Subcutaneous abdominal adipose tissue (tissue), 5 donors: ENCODE measurements at regions not wholly inside any gene's neighbourhood (a gene's known extent, or its start where the extent isn't known, plus 50 kb on each side); places are given as distances from the start of the nearest gene placed in this dataset.
"Not testable (repeated sequence)": the region's sequence is repeated elsewhere in the genome, so short reads cannot be mapped to it uniquely, and the experiment has no call there.

Experiments used
- H3K27ac ChIP-seq: one replicate; pipeline ENCODE4 v1.7.0; 2013; ENCODE audit warnings: low read depth, mild to moderate bottlenecking, inconsistent platforms, low read length, moderate library complexity
- H3K27me3 ChIP-seq, 5 donors: one replicate each; pipeline ENCODE4 v1.7.0; 2013; ENCODE audit warnings: low read length in 5 of 5, inconsistent platforms in 1 of 5; ENCODE audit not compliant: control insufficient read depth in 5 of 5, insufficient read depth in 4 of 5
- H3K36me3 ChIP-seq, 5 donors: one replicate each; pipeline ENCODE4 v1.7.0; 2013; ENCODE audit warnings: low read length in 5 of 5; ENCODE audit not compliant: control insufficient read depth in 5 of 5, insufficient read depth in 5 of 5
- H3K4me1 ChIP-seq, 5 donors: one replicate each; pipeline ENCODE4 v1.7.0; 2013; ENCODE audit warnings: low read length in 5 of 5, mild to moderate bottlenecking in 3 of 5, moderate library complexity in 1 of 5; ENCODE audit not compliant: control insufficient read depth in 5 of 5, insufficient read depth in 5 of 5
- H3K4me3 ChIP-seq, 5 donors: one replicate each; pipeline ENCODE4 v1.7.0; 2013; ENCODE audit warnings: low read length in 5 of 5, low read depth in 1 of 5
- H3K9ac ChIP-seq, 5 donors: one replicate each; pipeline ENCODE4 v1.7.0; 2013; ENCODE audit warnings: low read length in 5 of 5, mild to moderate bottlenecking in 4 of 5, moderate library complexity in 3 of 5
- H3K9me3 ChIP-seq, 5 donors: one replicate each; pipeline ENCODE4 v1.7.0; 2013; ENCODE audit warnings: low read length in 5 of 5; ENCODE audit not compliant: control insufficient read depth in 5 of 5
- donor health status: healthy.
- donor health status: healthy.
- donor health status: healthy.
- donor health status: healthy.
- donor health status: healthy.

DNA sequence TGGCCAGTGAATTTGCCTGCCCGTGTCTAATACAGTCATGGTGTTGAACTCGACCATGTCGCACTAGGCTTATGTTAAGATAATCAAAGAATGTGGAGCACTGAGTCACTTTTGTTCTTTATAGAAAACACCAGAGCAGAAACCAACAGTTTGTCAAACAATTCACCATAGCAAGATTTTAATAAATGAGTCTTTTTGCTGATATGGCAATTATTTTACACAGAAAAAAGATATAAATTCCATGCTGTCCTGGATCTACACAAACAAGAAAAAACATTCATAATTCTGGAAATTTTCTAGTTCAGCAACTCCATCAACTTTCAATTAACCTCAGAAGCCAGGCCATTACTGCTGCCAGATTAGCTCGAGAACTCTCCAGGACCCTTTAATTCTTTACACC is 208.9 kb downstream of the ZNF608 start:
- H3K27ac ChIP-seq, result no peak overlapping the region
- H3K9me3 ChIP-seq, result peaks cover 0 to 3% (median 0%) of the 10 kb centered on the region in 5 donors
- peaks cover 0 to 17% (median 7%) of the 10 kb centered on the region in 5 donors for H3K4me1 ChIP-seq
- H3K36me3 ChIP-seq, result no peaks in the 10 kb centered on the region
- H3K9ac ChIP-seq, result no peak overlapping the region
- no peaks in the 10 kb centered on the region for H3K27me3 ChIP-seq
- no peak overlapping the region for H3K4me3 ChIP-seq

DNA sequence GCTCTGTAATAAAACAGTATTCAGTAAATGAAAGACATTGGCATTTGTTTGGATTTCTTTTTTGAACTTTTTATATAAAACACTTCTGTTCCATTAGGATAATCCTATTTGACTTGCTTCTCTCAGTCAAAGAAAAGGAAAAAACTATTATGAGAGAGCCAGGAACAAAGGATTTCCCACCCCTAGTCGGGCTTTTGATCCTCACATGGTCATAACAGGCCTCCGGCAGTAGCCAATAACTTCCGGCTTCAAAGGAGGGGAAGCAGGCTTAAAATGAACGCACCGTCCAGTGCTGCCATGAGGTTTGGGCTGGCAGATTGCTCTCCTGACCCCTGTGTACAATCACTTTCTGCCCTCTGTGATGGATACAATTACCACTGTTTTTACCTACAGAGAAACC is 209.3 kb downstream of the ZNF608 start:
- Histone ChIP-seq H3K36me3 (no peaks in the 10 kb centered on the region), H3K4me3 (no peak overlapping the region), H3K27me3 (no peaks in the 10 kb centered on the region), H3K9ac (no peak overlapping the region), H3K4me1 (peaks cover 0 to 17% (median 7%) of the 10 kb centered on the region in 5 donors), H3K27ac (no peak overlapping the region), H3K9me3 (peaks cover 0 to 3% (median 0%) of the 10 kb centered on the region in 5 donors)

DNA sequence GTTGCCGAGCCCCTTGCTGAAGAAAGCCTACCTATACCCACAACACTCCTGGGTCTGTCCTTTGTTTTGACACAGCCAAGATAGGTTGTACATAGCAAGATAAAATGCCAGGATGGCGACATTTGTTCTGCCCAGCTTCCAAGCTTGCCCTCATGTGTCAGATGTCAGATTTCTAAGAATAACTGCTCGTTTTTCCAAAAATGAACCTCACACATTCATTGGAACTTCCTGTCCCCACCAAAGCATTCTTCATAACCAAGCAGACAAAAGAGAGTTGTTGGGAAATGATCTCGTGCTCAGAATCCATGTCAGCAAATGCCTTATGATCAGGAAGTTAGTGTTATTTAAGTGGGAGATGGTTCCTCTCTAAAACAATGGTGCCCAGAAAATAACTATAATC is 210.1 kb downstream of the ZNF608 start:
- no peaks in the 10 kb centered on the region for H3K36me3 ChIP-seq
- no peak overlapping the region for H3K27ac ChIP-seq
- H3K9me3 ChIP-seq, result peaks cover 0 to 3% (median 0%) of the 10 kb centered on the region in 5 donors
- peaks cover 0 to 17% (median 7%) of the 10 kb centered on the region in 5 donors for H3K4me1 ChIP-seq
- no peaks in the 10 kb centered on the region for H3K27me3 ChIP-seq
- no peak overlapping the region for H3K4me3 ChIP-seq
- no peak overlapping the region for H3K9ac ChIP-seq

DNA sequence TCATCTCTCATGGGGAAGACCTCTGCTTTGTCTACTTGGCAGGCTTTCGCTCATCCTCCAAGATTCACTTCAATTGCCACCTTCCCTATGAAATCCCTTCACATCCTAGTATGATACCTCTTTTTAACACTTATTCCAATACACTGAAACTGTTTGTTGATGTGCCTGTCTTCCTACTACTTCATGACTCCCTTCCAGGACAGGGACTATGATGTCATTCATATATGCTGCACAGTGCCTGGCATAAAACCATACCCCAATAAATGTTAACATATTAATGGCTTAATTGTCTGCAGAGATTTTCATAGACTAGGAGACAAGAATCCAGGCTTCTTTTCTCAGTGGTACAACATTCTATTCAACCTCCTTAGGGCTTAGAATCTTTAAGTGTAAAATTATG is 215.5 kb downstream of the ZNF608 start:
- Histone ChIP-seq H3K9me3 (peaks cover 0 to 3% (median 0%) of the 10 kb centered on the region in 5 donors), H3K4me1 (peaks cover 0 to 19% (median 12%) of the 10 kb centered on the region in 5 donors), H3K4me3 (no peak overlapping the region), H3K9ac (no peak overlapping the region), H3K36me3 (no peaks in the 10 kb centered on the region), H3K27ac (no peak overlapping the region), H3K27me3 (no peaks in the 10 kb centered on the region)

DNA sequence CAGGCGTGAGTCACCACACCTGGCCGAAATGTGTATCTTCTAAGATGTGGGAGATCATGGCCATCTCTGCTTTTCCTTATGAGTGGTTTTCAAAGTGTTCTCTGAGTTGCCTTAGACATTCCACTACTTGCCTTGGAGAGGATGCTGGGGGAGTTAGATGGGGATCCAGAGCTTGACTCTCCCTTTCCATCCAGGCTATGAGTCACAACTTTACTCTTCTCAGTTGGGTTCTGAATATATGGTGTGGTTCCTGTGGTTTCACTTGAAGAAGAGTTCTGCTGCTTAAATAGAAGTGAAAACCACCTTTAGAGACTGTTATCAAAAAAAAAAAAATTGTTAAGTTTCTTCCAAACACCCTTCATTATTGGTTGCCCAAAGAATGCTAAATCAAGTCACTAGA is 217.6 kb downstream of the ZNF608 start:
- H3K36me3 ChIP-seq, result no peaks in the 10 kb centered on the region
- no peak overlapping the region for H3K27ac ChIP-seq
- no peak overlapping the region for H3K4me3 ChIP-seq
- no peaks in the 10 kb centered on the region for H3K27me3 ChIP-seq
- H3K9me3 ChIP-seq, result peaks cover 0 to 3% (median 0%) of the 10 kb centered on the region in 5 donors
- peaks cover 0 to 12% (median 6%) of the 10 kb centered on the region in 5 donors for H3K4me1 ChIP-seq
- H3K9ac ChIP-seq, result no peak overlapping the region

GRCh38 chr5:124527220-124527991 is 219.0 kb downstream of the ZNF608 start:
- no peak overlapping the region for H3K4me3 ChIP-seq
- H3K27me3 ChIP-seq, result no peaks in the 10 kb centered on the region
- peaks cover 0 to 18% (median 12%) of the 10 kb centered on the region in 5 donors for H3K4me1 ChIP-seq
- no peaks in the 10 kb centered on the region for H3K36me3 ChIP-seq
- H3K9me3 ChIP-seq, result no peaks in the 10 kb centered on the region
- no peak overlapping the region for H3K9ac ChIP-seq
- H3K27ac ChIP-seq, result no peak overlapping the region

DNA sequence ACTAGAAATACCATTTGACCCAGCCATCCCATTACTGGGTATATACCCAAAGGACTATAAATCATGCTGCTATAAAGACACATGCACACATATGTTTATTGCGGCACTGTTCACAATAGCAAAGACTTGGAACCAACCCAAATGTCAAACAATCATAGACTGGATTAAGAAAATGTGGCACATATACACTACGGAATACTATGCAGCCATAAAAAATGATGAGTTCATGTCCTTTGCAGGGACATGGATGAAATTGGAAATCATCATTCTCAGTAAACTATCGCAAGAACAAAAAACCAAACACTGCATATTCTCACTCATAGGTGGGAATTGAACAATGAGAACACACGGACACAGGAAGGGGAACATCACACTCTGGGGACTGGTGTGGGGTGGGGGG is 220.4 kb downstream of the ZNF608 start:
- not testable (repeated sequence) for H3K36me3 ChIP-seq, H3K27ac ChIP-seq, H3K9ac ChIP-seq, H3K4me3 ChIP-seq, H3K9me3 ChIP-seq, H3K27me3 ChIP-seq
- peaks cover 0 to 18% (median 12%) of the 10 kb centered on the region in 5 donors for H3K4me1 ChIP-seq

DNA sequence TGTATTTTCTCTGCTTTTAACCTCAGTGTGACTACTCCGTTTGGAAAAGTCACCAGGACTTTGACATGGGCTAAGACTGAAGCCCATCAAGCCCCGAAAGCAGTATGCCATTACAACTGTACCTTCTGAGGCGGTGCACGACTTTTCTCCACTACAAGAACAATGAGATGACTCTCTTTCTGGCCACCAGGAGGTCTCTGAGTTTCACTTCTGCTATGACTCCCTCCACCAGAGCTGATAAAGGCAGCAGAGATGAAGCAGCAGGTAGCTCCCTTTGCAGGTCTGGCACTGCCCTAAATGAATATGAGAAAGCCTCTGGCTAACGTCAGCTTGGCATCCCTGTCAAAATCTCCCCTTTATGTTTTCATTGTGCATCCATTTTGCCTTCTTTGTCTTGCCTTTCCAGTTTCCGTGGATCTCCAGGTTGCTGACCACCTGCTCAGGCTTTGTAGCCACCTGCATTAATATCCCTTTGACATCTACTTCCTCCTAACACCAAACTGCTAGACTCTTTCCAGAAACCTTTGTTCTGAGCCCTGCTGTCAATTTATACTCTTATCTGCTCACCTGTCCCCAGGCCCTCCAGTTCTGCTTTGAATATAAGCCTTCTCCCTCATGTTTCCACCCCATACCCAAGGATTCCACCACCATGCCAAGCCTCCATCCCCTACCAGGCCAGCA is 221.7 kb downstream of the ZNF608 start:
- no peaks in the 10 kb centered on the region for H3K36me3 ChIP-seq
- H3K4me1 ChIP-seq, result peaks cover 0 to 18% (median 12%) of the 10 kb centered on the region in 5 donors
- H3K27ac ChIP-seq, result no peak overlapping the region
- H3K27me3 ChIP-seq, result no peaks in the 10 kb centered on the region
- no peak overlapping the region for H3K4me3 ChIP-seq
- H3K9ac ChIP-seq, result no peak overlapping the region
- H3K9me3 ChIP-seq, result no peaks in the 10 kb centered on the region

GRCh38 chr5:124523897-124524296 is 222.5 kb downstream of the ZNF608 start:
- no peaks in the 10 kb centered on the region for H3K36me3 ChIP-seq
- no peak overlapping the region for H3K4me3 ChIP-seq
- no peaks in the 10 kb centered on the region for H3K27me3 ChIP-seq
- no peak overlapping the region for H3K27ac ChIP-seq
- no peak overlapping the region for H3K9ac ChIP-seq
- no peaks in the 10 kb centered on the region for H3K9me3 ChIP-seq
- H3K4me1 ChIP-seq, result peaks cover 0 to 23% (median 12%) of the 10 kb centered on the region in 5 donors

DNA sequence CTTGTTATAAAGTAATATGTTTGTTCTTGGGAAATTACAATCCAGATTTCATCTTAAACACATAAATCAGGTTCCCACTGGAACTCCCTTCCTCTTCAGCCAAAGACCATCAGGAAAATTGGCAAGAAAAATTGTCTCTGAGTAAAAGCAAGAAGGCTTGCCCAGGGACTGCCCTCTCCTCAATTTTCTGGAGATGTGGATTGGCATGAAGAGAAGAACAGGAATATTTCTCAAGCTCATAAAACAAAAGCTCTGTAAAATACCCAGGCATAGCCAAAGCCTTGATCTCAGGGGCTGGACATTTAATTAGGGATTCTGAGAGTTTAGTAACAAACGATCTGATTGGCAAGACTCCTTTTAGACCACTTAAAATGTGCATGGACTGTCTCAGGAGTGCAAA is 223.4 kb downstream of the ZNF608 start:
- no peak overlapping the region for H3K9ac ChIP-seq

More for the DNA sequence above, 223.4 kb downstream of the ZNF608 start:
- H3K4me3 ChIP-seq, result no peak overlapping the region
- no peaks in the 10 kb centered on the region for H3K27me3 ChIP-seq
- no peaks in the 10 kb centered on the region for H3K36me3 ChIP-seq
- H3K4me1 ChIP-seq, result peaks cover 0 to 23% (median 12%) of the 10 kb centered on the region in 5 donors
- H3K9me3 ChIP-seq, result no peaks in the 10 kb centered on the region
- no peak overlapping the region for H3K27ac ChIP-seq
